Panc1 (cell line): ENCODE measurements at regions not wholly inside any gene's neighbourhood (a gene's known extent, or its start where the extent isn't known, plus 50 kb on each side); places are given as distances from the start of the nearest gene placed in this dataset.

Source experiments
- POLR2AphosphoS5 ChIP-seq: IDR thresholded peaks from 2 replicates; pipeline ENCODE4 v1.6.1; 2012; ENCODE audit warnings: mild to moderate bottlenecking, low read depth, low read length, moderate library complexity
- SIN3A ChIP-seq: IDR thresholded peaks from 2 replicates; pipeline ENCODE4 v1.6.1; 2012; ENCODE audit warnings: low read depth, mild to moderate bottlenecking, low read length, moderate library complexity, borderline replicate concordance; ENCODE audit not compliant: insufficient read depth
- TF ChIP-seq, protein P1 (sequence below): fragments of 450-650 bp; IDR thresholded peaks from 2 replicates; pipeline ENCODE4 v1.5.1; 2017; ENCODE audit warnings: mild to moderate bottlenecking
- TF ChIP-seq, protein P2 (sequence below), 2 experiments: IDR thresholded peaks; 2 replicates each; pipeline ENCODE4 v1.6.1; 2011 to 2012; ENCODE audit warnings: low read depth in 2 of 2, control low read depth in 1 of 2, low read length in 1 of 2, mild to moderate bottlenecking in 1 of 2, moderate library complexity in 1 of 2; ENCODE audit not compliant: insufficient read depth in 1 of 2

DNA sequence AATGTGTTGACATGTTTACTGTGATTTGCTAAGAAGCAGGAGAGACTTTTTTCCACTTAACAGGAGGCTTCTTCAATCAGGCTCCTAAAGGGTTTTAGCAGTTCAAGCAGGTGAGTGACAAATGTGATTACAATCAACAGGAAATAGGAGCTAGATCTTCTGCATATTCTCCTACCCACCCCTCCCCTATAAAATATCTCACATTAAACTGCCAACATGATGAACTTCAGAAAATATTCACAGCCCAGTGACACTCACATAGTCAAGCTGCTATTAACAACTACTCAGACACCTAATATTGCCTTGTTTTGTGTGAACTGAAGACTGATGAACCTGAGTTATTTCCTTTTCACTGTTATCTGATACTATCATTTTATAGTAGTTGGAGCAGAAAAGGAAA is 55.9 kb upstream of the ANTXR2 start:
- TF ChIP-seq, protein P1, sequence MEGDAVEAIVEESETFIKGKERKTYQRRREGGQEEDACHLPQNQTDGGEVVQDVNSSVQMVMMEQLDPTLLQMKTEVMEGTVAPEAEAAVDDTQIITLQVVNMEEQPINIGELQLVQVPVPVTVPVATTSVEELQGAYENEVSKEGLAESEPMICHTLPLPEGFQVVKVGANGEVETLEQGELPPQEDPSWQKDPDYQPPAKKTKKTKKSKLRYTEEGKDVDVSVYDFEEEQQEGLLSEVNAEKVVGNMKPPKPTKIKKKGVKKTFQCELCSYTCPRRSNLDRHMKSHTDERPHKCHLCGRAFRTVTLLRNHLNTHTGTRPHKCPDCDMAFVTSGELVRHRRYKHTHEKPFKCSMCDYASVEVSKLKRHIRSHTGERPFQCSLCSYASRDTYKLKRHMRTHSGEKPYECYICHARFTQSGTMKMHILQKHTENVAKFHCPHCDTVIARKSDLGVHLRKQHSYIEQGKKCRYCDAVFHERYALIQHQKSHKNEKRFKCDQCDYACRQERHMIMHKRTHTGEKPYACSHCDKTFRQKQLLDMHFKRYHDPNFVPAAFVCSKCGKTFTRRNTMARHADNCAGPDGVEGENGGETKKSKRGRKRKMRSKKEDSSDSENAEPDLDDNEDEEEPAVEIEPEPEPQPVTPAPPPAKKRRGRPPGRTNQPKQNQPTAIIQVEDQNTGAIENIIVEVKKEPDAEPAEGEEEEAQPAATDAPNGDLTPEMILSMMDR, result no peak
- TF ChIP-seq, protein P2, sequence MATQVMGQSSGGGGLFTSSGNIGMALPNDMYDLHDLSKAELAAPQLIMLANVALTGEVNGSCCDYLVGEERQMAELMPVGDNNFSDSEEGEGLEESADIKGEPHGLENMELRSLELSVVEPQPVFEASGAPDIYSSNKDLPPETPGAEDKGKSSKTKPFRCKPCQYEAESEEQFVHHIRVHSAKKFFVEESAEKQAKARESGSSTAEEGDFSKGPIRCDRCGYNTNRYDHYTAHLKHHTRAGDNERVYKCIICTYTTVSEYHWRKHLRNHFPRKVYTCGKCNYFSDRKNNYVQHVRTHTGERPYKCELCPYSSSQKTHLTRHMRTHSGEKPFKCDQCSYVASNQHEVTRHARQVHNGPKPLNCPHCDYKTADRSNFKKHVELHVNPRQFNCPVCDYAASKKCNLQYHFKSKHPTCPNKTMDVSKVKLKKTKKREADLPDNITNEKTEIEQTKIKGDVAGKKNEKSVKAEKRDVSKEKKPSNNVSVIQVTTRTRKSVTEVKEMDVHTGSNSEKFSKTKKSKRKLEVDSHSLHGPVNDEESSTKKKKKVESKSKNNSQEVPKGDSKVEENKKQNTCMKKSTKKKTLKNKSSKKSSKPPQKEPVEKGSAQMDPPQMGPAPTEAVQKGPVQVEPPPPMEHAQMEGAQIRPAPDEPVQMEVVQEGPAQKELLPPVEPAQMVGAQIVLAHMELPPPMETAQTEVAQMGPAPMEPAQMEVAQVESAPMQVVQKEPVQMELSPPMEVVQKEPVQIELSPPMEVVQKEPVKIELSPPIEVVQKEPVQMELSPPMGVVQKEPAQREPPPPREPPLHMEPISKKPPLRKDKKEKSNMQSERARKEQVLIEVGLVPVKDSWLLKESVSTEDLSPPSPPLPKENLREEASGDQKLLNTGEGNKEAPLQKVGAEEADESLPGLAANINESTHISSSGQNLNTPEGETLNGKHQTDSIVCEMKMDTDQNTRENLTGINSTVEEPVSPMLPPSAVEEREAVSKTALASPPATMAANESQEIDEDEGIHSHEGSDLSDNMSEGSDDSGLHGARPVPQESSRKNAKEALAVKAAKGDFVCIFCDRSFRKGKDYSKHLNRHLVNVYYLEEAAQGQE (IDR thresholded peaks at IDR 0.05; ENCODE audit: insufficient read depth in 1 of 2, low read depth in 2 of 2, low read length in 1 of 2), result no peak
- TF ChIP-seq SIN3A, result no peak
- no peak for TF ChIP-seq POLR2AphosphoS5
